ENCODE measurements at regions not wholly inside any gene's neighbourhood (a gene's known extent, or its start where the extent isn't known, plus 50 kb on each side); places are given as distances from the start of the nearest gene placed in this dataset.

DNA sequence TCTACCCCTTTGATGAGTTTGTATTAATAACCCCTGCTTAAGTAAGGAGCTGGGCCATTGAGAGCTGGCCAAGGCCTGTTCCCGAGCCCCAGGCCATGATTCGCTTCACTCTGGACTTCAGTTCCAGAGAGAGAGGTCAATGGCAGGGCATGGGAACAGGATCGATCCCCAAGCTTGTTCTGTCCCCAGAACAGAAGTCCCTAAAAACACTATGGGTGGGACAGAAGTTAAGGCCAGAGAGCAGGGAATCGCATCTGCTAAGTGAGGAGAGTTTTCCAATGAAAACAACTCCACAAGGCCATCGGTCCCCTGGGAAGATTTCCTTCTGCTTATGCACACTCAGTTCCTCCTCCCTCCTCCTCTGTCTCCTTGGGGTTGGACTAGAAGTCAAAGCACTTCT lies 159.6 kb downstream of the LSM5 start:
- TF ChIP-seq POLR2AphosphoS5 (IDR thresholded peaks at IDR 0.05), result no peak
- Histone ChIP-seq H3K36me3 (ENCODE audit: insufficient read depth, low read length) (no peaks in the 10 kb centered on the region), H3K9me3 (ENCODE audit: low read length) (no peaks in the 10 kb centered on the region), H4K20me1 (ENCODE audit: insufficient read depth) (no peaks in the 10 kb centered on the region), H3K9me2 (ENCODE audit: insufficient read depth, low read length) (no peaks in the 10 kb centered on the region), H3K4me3 (ENCODE audit: low read length) (no peak overlapping the region), H3K9ac (ENCODE audit: low read length) (no peak overlapping the region), H3K27me3 (ENCODE audit: insufficient read depth, low read depth, low read length) (no peaks in the 10 kb centered on the region), H3K4me2 (ENCODE audit: low read length) (no peak overlapping the region), H3K79me2 (replicated peaks; ENCODE audit: insufficient read depth, low read length) (no peaks in the 10 kb centered on the region), H3K27ac (ENCODE audit: low read length) (no peak overlapping the region), H2AFZ (ENCODE audit: low read depth, low read length) (no peak overlapping the region), H3F3A (ENCODE audit: insufficient read depth, low read length, poor library complexity, severe bottlenecking) (no peaks in the 10 kb centered on the region)

DNA sequence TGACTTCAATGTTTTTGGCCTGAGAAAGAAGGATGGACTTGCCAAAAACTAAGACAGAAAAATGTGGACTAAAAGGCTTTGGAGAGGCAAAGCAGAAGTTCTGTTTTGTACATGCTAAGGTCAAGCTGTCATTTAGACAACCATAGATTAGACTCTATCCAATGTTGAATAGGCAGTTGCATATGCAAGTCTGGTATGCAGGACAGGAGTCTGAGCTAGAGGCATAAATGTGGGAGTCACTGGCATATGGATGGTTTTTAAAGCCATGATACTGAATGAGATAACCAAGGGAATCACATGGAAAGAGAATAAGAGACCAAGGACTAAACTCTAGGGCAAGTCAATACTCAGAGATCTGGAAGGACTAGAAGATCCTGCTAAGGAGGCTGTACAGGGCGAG lies 164.1 kb downstream of the LSM5 start:
- Histone ChIP-seq H3K9me2 (ENCODE audit: insufficient read depth, low read length) (no peaks in the 10 kb centered on the region), H2AFZ (ENCODE audit: low read depth, low read length) (no peak overlapping the region), H3F3A (ENCODE audit: insufficient read depth, low read length, poor library complexity, severe bottlenecking) (no peaks in the 10 kb centered on the region), H3K4me2 (ENCODE audit: low read length) (no peak overlapping the region), H3K27me3 (ENCODE audit: insufficient read depth, low read depth, low read length) (no peaks in the 10 kb centered on the region), H3K79me2 (replicated peaks; ENCODE audit: insufficient read depth, low read length) (no peaks in the 10 kb centered on the region), H4K20me1 (ENCODE audit: insufficient read depth) (no peaks in the 10 kb centered on the region), H3K36me3 (ENCODE audit: insufficient read depth, low read length) (no peaks in the 10 kb centered on the region), H3K27ac (ENCODE audit: low read length) (no peak overlapping the region), H3K9me3 (ENCODE audit: low read length) (no peaks in the 10 kb centered on the region), H3K4me3 (ENCODE audit: low read length) (no peak overlapping the region), H3K9ac (ENCODE audit: low read length) (no peak overlapping the region)
- no peak for TF ChIP-seq RAD21 (conservative IDR thresholded peaks at IDR 0.05)
- TF ChIP-seq SMC3 (conservative IDR thresholded peaks at IDR 0.05; ENCODE audit: poor library complexity), result no peak
- no peak for TF ChIP-seq POLR2AphosphoS5 (IDR thresholded peaks at IDR 0.05)
- TF ChIP-seq, protein P1, sequence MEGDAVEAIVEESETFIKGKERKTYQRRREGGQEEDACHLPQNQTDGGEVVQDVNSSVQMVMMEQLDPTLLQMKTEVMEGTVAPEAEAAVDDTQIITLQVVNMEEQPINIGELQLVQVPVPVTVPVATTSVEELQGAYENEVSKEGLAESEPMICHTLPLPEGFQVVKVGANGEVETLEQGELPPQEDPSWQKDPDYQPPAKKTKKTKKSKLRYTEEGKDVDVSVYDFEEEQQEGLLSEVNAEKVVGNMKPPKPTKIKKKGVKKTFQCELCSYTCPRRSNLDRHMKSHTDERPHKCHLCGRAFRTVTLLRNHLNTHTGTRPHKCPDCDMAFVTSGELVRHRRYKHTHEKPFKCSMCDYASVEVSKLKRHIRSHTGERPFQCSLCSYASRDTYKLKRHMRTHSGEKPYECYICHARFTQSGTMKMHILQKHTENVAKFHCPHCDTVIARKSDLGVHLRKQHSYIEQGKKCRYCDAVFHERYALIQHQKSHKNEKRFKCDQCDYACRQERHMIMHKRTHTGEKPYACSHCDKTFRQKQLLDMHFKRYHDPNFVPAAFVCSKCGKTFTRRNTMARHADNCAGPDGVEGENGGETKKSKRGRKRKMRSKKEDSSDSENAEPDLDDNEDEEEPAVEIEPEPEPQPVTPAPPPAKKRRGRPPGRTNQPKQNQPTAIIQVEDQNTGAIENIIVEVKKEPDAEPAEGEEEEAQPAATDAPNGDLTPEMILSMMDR (IDR thresholded peaks at IDR 0.05; ENCODE audit: poor library complexity, severe bottlenecking), result no peak
- TF ChIP-seq EZH2 (IDR thresholded peaks at IDR 0.05; ENCODE audit: borderline replicate concordance, insufficient read depth, low read length, poor library complexity, severe bottlenecking), result no peak
- no peak for TF ChIP-seq MXI1 (conservative IDR thresholded peaks at IDR 0.05; ENCODE audit: poor library complexity, severe bottlenecking)

DNA sequence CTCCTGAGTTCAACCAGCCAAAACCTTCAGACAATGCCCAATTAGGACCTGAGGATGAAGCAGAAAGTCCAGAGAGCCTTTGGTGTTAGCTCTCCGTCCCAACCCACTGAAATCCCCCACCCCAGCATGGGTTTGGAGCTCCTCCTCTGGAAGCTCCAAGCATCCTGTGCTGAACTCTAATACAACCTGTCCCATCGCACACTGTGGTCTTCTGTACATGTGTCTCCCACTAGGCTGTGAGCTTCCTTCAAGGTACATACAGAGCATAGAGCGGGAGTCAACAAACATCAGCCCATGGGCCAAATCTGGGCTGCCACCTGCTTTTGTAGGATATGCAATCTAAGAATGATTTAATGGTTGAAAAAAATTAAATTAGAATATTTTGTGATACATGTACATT lies 166.5 kb downstream of the LSM5 start:
- H3K27me3 ChIP-seq (ENCODE audit: insufficient read depth, low read depth, low read length), result no peaks in the 10 kb centered on the region
- H3K27ac ChIP-seq (ENCODE audit: low read length), result no peak overlapping the region
- H3K36me3 ChIP-seq (ENCODE audit: insufficient read depth, low read length), result no peaks in the 10 kb centered on the region
- no peak for TF ChIP-seq EP300 (conservative IDR thresholded peaks at IDR 0.05; ENCODE audit: poor library complexity, severe bottlenecking)
- no peak overlapping the region for H3K4me3 ChIP-seq (ENCODE audit: low read length)
- no peak overlapping the region for H3K9ac ChIP-seq (ENCODE audit: low read length)
- no peaks in the 10 kb centered on the region for H4K20me1 ChIP-seq (ENCODE audit: insufficient read depth)
- H3K9me3 ChIP-seq (ENCODE audit: low read length), result no peaks in the 10 kb centered on the region
- H3F3A ChIP-seq (ENCODE audit: insufficient read depth, low read length, poor library complexity, severe bottlenecking), result no peaks in the 10 kb centered on the region
- no peaks in the 10 kb centered on the region for H3K79me2 ChIP-seq (replicated peaks; ENCODE audit: insufficient read depth, low read length)
- no peaks in the 10 kb centered on the region for H3K9me2 ChIP-seq (ENCODE audit: insufficient read depth, low read length)
- H2AFZ ChIP-seq (ENCODE audit: low read depth, low read length), result no peak overlapping the region
- no peak overlapping the region for H3K4me2 ChIP-seq (ENCODE audit: low read length)

DNA sequence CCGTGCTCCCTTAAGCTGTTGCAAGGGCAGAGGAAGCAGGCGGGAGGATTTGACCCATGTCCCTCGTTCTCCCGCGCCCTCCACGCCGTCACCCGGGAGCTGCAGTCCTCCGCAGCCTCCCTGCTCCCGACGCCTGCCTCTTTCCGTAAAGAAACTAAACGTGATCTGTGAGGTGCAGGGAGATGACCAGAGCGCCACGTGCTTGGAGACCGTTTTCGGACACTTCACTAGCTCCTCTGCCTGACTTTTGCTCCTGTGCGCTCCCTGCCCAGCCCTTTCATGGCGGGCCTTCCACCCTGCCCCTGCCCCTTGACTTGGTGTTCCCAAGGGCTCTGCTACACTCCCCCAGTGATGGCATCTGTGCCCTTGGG lies 171.2 kb downstream of the LSM5 start:
- Histone ChIP-seq H3K79me2 (replicated peaks; ENCODE audit: insufficient read depth, low read length) (no peaks in the 10 kb centered on the region), H3F3A (ENCODE audit: insufficient read depth, low read length, poor library complexity, severe bottlenecking) (no peaks in the 10 kb centered on the region), H3K9me2 (ENCODE audit: insufficient read depth, low read length) (no peaks in the 10 kb centered on the region), H2AFZ (ENCODE audit: low read depth, low read length) (no peak overlapping the region), H3K4me2 (ENCODE audit: low read length) (no peak overlapping the region), H3K9me3 (ENCODE audit: low read length) (no peaks in the 10 kb centered on the region), H4K20me1 (ENCODE audit: insufficient read depth) (no peaks in the 10 kb centered on the region), H3K27ac (ENCODE audit: low read length) (no peak overlapping the region), H3K27me3 (ENCODE audit: insufficient read depth, low read depth, low read length) (no peaks in the 10 kb centered on the region), H3K9ac (ENCODE audit: low read length) (no peak overlapping the region), H3K36me3 (ENCODE audit: insufficient read depth, low read length) (no peaks in the 10 kb centered on the region), H3K4me3 (ENCODE audit: low read length) (no peak overlapping the region)
- no peak for TF ChIP-seq EZH2 (IDR thresholded peaks at IDR 0.05; ENCODE audit: borderline replicate concordance, insufficient read depth, low read length, poor library complexity, severe bottlenecking)
- TF ChIP-seq SMC3 (conservative IDR thresholded peaks at IDR 0.05; ENCODE audit: poor library complexity), result no peak
- no peak for TF ChIP-seq MXI1 (conservative IDR thresholded peaks at IDR 0.05; ENCODE audit: poor library complexity, severe bottlenecking)
- TF ChIP-seq, protein P2, sequence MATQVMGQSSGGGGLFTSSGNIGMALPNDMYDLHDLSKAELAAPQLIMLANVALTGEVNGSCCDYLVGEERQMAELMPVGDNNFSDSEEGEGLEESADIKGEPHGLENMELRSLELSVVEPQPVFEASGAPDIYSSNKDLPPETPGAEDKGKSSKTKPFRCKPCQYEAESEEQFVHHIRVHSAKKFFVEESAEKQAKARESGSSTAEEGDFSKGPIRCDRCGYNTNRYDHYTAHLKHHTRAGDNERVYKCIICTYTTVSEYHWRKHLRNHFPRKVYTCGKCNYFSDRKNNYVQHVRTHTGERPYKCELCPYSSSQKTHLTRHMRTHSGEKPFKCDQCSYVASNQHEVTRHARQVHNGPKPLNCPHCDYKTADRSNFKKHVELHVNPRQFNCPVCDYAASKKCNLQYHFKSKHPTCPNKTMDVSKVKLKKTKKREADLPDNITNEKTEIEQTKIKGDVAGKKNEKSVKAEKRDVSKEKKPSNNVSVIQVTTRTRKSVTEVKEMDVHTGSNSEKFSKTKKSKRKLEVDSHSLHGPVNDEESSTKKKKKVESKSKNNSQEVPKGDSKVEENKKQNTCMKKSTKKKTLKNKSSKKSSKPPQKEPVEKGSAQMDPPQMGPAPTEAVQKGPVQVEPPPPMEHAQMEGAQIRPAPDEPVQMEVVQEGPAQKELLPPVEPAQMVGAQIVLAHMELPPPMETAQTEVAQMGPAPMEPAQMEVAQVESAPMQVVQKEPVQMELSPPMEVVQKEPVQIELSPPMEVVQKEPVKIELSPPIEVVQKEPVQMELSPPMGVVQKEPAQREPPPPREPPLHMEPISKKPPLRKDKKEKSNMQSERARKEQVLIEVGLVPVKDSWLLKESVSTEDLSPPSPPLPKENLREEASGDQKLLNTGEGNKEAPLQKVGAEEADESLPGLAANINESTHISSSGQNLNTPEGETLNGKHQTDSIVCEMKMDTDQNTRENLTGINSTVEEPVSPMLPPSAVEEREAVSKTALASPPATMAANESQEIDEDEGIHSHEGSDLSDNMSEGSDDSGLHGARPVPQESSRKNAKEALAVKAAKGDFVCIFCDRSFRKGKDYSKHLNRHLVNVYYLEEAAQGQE (IDR thresholded peaks at IDR 0.05; ENCODE audit: borderline replicate concordance), result no peak
- TF ChIP-seq, protein P1 (IDR thresholded peaks at IDR 0.05; ENCODE audit: poor library complexity, severe bottlenecking), result no peak
- no peak for TF ChIP-seq POLR2AphosphoS5 (IDR thresholded peaks at IDR 0.05)
- no peak for TF ChIP-seq RAD21 (conservative IDR thresholded peaks at IDR 0.05)
- TF ChIP-seq EP300 (conservative IDR thresholded peaks at IDR 0.05; ENCODE audit: poor library complexity, severe bottlenecking), result no peak
- TF ChIP-seq TAF1 (IDR thresholded peaks at IDR 0.05; ENCODE audit: low read depth), result no peak

All from neural cell (in vitro differentiated cells).